ENCODE measurements at regions not wholly inside any gene's neighbourhood (a gene's known extent, or its start where the extent isn't known, plus 50 kb on each side); places are given as distances from the start of the nearest gene placed in this dataset.

DNA sequence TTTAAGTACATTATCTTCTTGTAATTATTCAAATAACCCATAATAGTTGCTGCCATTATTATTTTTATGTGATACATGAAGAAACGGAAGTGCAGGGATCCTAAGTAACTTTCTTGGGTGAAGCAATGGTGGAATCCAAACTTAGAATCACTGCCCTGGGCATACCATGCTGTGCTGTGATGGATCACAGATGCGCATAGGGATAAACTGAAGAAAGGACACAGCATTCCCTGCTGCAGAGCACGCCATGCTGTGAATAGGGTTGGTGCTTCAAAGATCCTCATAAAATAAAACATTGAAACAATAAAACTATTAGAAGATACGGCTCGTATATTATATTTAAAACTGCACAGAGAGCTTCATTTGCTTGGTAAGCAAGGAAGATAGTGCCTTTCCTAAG lies 211.7 kb upstream of the ADAMTS16 start:
- TF ChIP-seq FOXP2 (optimal IDR thresholded peaks at IDR 0.05; ENCODE audit: borderline replicate concordance, extremely low read depth, extremely low read length, insufficient read depth) (no peak), POLR2AphosphoS5 (IDR thresholded peaks at IDR 0.05; ENCODE audit: low read depth, low read length) (no peak), SIN3A (IDR thresholded peaks at IDR 0.05; ENCODE audit: borderline replicate concordance, insufficient read depth, low read length) (no peak), TAF1 (IDR thresholded peaks at IDR 0.05; ENCODE audit: borderline replicate concordance, insufficient read depth, low read length) (no peak)
- TF ChIP-seq, protein P1, sequence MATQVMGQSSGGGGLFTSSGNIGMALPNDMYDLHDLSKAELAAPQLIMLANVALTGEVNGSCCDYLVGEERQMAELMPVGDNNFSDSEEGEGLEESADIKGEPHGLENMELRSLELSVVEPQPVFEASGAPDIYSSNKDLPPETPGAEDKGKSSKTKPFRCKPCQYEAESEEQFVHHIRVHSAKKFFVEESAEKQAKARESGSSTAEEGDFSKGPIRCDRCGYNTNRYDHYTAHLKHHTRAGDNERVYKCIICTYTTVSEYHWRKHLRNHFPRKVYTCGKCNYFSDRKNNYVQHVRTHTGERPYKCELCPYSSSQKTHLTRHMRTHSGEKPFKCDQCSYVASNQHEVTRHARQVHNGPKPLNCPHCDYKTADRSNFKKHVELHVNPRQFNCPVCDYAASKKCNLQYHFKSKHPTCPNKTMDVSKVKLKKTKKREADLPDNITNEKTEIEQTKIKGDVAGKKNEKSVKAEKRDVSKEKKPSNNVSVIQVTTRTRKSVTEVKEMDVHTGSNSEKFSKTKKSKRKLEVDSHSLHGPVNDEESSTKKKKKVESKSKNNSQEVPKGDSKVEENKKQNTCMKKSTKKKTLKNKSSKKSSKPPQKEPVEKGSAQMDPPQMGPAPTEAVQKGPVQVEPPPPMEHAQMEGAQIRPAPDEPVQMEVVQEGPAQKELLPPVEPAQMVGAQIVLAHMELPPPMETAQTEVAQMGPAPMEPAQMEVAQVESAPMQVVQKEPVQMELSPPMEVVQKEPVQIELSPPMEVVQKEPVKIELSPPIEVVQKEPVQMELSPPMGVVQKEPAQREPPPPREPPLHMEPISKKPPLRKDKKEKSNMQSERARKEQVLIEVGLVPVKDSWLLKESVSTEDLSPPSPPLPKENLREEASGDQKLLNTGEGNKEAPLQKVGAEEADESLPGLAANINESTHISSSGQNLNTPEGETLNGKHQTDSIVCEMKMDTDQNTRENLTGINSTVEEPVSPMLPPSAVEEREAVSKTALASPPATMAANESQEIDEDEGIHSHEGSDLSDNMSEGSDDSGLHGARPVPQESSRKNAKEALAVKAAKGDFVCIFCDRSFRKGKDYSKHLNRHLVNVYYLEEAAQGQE (IDR thresholded peaks at IDR 0.05; ENCODE audit: insufficient read depth in 1 of 2, low read depth in 2 of 2, low read length in 2 of 2): no peak

DNA sequence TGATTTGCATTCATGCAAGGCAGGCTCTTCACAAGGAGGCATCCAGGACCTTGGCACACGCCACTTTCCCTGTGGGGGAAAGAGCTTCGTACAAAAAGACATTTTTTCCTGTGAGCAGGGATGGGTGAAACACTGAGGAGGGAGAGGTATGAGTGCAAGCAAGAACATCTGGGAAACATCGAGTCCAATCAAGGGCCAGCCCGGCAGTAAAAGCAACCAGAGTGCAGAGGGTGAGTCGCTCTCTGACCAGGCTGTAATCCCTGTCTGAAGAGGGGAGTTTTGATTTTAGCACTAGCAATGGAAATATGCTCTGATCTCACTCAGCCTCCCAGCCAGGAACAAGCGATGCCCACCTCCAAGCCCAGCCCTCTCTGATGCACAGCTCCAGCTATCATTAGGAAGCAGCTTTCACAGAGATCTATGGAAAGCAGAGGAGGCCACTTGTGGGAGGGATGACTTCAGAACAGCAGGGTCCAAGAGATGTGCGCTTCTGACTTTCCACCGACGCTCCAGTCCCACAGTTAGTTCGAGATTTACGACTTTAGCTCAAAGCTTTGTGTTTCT lies 211.0 kb upstream of the ADAMTS16 start:
- no peak for TF ChIP-seq FOXP2 (optimal IDR thresholded peaks at IDR 0.05; ENCODE audit: borderline replicate concordance, extremely low read depth, extremely low read length, insufficient read depth)
- TF ChIP-seq, protein P1 (IDR thresholded peaks at IDR 0.05; ENCODE audit: insufficient read depth in 1 of 2, low read depth in 2 of 2, low read length in 2 of 2): no peak
- TF ChIP-seq POLR2AphosphoS5 (IDR thresholded peaks at IDR 0.05; ENCODE audit: low read depth, low read length): no peak
- no peak for TF ChIP-seq TAF1 (IDR thresholded peaks at IDR 0.05; ENCODE audit: borderline replicate concordance, insufficient read depth, low read length)
- TF ChIP-seq SIN3A (IDR thresholded peaks at IDR 0.05; ENCODE audit: borderline replicate concordance, insufficient read depth, low read length): no peak

DNA sequence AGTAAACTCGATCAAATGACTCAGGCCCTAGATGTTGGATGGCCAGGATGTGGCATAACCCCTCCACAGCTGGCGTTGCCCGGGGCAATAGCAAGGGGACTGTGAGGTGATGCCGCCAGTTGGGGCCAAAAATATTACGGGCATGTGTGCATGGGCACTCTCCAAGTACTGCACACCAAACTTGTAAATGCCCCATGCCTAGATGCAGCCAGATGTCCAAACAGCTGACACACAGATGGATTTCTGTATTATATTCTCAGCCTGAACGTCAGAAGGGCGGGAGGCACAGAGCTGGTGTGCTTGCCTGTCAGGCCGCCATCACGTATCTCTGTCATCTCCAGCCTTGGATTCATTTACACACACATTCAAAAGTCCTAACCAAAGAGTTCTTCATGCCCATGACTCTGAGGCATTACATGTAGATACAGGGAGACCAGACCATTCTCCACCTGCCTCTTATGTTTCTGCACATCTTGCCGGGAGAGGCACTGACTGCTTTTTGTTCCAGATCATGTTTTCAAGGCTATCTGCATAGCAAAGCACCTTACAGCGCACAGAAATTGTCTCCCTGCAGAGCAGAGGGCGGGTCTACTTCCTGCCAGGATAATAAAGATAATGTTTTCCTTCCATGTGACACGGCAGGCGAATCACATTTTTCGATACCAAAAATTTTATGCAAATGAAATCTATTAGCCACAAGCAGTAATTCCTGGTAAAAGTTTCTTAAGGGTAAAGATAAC lies 200.9 kb upstream of the ADAMTS16 start:
- TF ChIP-seq TAF1 (IDR thresholded peaks at IDR 0.05; ENCODE audit: borderline replicate concordance, insufficient read depth, low read length) (no peak), FOXP2 (optimal IDR thresholded peaks at IDR 0.05; ENCODE audit: borderline replicate concordance, extremely low read depth, extremely low read length, insufficient read depth) (no peak), SIN3A (IDR thresholded peaks at IDR 0.05; ENCODE audit: borderline replicate concordance, insufficient read depth, low read length) (no peak), POLR2AphosphoS5 (IDR thresholded peaks at IDR 0.05; ENCODE audit: low read depth, low read length) (no peak)
- TF ChIP-seq, protein P1 (IDR thresholded peaks at IDR 0.05; ENCODE audit: insufficient read depth in 1 of 2, low read depth in 2 of 2, low read length in 2 of 2): no peak

DNA sequence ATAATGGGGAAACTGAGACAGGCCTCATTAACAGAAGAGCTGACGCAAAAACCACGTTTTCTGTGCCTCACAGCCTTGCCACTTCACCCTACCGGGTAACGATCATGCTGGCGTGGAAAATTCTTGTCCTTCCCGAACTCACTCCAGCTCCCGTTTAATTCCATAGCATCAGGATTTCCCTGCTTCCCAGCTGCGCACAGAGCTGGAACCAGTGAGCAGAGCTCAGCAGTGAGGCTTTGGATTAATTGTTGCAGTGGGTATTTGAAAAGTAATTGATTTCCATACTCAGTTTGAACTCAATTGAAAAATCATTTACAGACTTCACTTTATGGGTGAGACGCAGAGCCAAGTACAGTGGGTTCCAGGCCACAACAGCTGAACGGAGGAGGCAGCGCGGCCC lies 199.0 kb upstream of the ADAMTS16 start:
- no peak for TF ChIP-seq SIN3A (IDR thresholded peaks at IDR 0.05; ENCODE audit: borderline replicate concordance, insufficient read depth, low read length)

DNA sequence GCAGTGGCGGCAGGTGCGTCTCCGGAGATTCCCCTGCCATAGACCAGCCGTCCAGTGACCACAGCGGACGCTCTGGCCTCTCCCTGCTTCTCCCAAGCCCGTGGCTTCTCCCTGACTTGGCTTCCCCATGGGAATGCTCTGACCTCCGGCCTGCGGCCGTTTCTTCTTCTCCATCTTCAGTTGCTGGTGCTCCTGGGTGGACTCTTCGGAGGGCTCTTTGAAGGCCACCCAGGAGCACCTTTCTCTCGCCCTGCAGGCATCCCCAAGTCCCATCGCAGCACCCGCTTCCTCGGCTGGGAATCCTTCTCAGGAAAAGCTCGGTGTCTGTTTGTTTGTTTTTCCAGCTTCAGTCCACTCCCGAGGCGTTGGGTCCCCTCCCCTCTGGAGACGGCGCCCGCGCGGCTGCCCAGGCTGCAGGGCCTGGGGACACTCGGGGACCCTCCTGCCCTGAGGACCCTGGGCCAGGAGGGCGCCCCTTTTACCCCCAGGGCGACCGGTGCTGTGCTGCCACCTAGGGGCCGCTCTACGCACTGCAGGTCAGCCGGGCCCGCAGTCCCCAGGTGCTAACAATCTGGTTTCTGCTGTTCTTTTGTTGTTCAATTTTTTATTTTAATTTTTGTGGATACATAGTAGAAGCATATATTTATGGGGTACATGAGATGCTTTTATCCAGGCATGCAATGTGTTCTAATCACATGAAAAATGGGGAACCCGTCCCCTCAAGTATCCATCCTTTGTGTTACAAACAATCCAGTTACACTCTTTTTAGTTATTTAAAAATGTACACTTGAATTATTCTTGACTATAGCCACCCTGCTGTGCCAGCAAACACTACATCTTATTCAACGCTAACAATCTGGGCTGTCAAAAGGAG lies 197.9 kb upstream of the ADAMTS16 start:
- TF ChIP-seq, protein P1 (IDR thresholded peaks at IDR 0.05; ENCODE audit: insufficient read depth in 1 of 2, low read depth in 2 of 2, low read length in 2 of 2): no peak
- no peak for TF ChIP-seq POLR2AphosphoS5 (IDR thresholded peaks at IDR 0.05; ENCODE audit: low read depth, low read length)
- TF ChIP-seq FOXP2 (optimal IDR thresholded peaks at IDR 0.05; ENCODE audit: borderline replicate concordance, extremely low read depth, extremely low read length, insufficient read depth): no peak
- no peak for TF ChIP-seq SIN3A (IDR thresholded peaks at IDR 0.05; ENCODE audit: borderline replicate concordance, insufficient read depth, low read length)
- no peak for TF ChIP-seq TAF1 (IDR thresholded peaks at IDR 0.05; ENCODE audit: borderline replicate concordance, insufficient read depth, low read length)

Data from PFSK-1 (cell line).